ENCODE measurements at regions not wholly inside any gene's neighbourhood (a gene's known extent, or its start where the extent isn't known, plus 50 kb on each side); places are given as distances from the start of the nearest gene placed in this dataset.

DNA sequence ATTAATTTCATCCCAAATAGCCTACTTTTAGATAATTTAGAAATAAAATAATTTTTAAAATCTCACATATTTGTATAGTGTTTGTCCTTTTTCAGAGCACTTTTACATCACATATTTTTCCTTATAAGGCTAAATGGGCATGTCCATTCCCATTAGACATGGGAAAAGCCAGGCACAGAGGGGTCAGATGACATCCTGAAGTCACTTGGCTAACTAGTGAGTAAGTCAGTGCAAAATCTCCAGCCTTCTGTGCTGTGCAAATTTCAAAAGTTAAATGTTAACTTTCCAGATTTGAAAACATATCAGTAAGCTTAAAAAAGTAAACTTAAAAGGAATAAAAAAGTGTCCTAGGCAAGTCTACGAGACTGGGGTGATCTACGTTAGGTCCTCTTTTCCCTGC is 117.4 kb downstream of the EMP1 start:
- no peak overlapping the region for H3K27ac ChIP-seq
- H3K4me1 ChIP-seq = peaks cover 23% of the 10 kb centered on the region
- H3K9me3 ChIP-seq = peaks cover 27% of the 10 kb centered on the region
- H3K9ac ChIP-seq = no peak overlapping the region
- H3K36me3 ChIP-seq = no peaks in the 10 kb centered on the region
- no peak for TF ChIP-seq Cebpa-rat (IDR thresholded peaks at IDR 0.05)
- H3K27me3 ChIP-seq = no peaks in the 10 kb centered on the region
- no peak overlapping the region for H3K4me3 ChIP-seq
- no peak overlapping the region for H3K4me2 ChIP-seq
- no peaks in the 10 kb centered on the region for H4K20me1 ChIP-seq

- TF ChIP-seq Cebpa-rat (IDR thresholded peaks at IDR 0.05) = no peak
- Histone ChIP-seq H3K9ac (no peak overlapping the region), H3K4me2 (no peak overlapping the region), H3K27ac (no peak overlapping the region), H3K4me3 (no peak overlapping the region), H3K4me1 (peaks cover 46% of the 10 kb centered on the region), H4K20me1 (no peaks in the 10 kb centered on the region), H3K9me3 (peaks cover 9% of the 10 kb centered on the region), H3K36me3 (no peaks in the 10 kb centered on the region), H3K27me3 (no peaks in the 10 kb centered on the region)
These were observed 115.0 kb downstream of the EMP1 start for GRCh38 chr12:13311551-13311950.

DNA sequence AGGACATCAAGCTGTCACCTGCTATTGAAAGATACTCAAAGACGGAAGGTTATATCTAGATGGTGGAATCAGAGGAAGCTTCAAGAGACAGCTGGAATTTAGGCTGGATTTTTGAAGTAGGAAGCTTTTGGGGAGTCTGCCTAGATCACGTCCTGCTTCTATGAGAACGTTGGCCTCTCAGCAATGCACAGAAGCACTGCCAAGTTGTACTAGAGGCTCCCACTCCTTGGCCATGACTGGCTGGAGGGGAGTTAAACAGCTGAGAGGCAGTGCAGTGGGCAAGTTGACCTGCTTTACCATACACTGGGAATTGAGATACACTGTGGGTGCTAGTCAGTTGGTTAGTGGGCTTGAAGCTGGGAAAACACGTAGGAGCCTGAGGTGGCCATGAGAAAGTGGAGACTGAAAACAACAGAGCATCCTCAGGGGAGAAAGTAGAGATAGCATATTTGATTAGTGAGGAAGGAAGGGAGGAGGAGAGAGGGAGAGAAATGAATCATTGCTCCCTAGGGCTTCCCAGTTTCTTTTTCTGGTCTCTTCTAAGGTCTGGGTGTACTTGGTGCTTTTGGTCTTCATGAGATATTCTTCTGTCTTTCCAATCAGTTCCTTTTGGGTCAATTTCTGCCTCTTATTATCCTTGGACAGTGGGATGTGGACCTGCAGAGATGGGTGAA is 110.8 kb downstream of the EMP1 start:
- Histone ChIP-seq H4K20me1 (no peaks in the 10 kb centered on the region), H3K36me3 (no peaks in the 10 kb centered on the region), H3K27ac (peak overlapping the region; percentile 39; the same call in 1 of the 2 replicates), H3K9me3 (peaks cover 5% of the 10 kb centered on the region; the same call in 1 of the 2 replicates), H3K4me3 (no peak overlapping the region), H3K9ac (no peak overlapping the region), H3K27me3 (no peaks in the 10 kb centered on the region), H3K4me2 (peak overlapping the region; percentile 68), H3K4me1 (peaks cover 46% of the 10 kb centered on the region)
- TF ChIP-seq Cebpa-rat (IDR thresholded peaks at IDR 0.05) = no peak

- no peak for TF ChIP-seq Cebpa-rat (IDR thresholded peaks at IDR 0.05)
- H3K9me3 ChIP-seq = peaks cover 5% of the 10 kb centered on the region; the same call in 1 of the 2 replicates
These were observed 108.4 kb downstream of the EMP1 start for GRCh38 chr12:13304924-13305323.

DNA sequence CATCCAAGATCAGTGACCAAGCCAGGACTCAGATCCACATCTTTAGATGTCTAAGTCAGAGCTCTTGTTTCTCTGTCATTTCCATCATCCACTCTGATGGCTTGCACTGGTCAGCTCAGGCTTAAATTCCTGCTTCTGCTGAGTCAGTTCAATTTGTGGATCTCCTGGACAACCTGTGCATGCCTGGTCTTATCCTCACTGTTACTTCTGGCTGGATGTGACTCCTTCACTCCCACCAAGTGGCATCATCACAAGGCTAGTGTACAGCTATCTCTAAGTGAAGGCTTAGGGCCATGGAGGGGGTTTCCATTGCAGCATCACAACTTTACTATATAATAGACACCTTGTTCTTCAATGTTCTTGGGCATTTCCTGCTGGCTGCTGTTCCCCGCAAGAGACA is 102.9 kb downstream of the EMP1 start:
- H3K9ac ChIP-seq = no peak overlapping the region
- no peaks in the 10 kb centered on the region for H4K20me1 ChIP-seq
- H3K4me1 ChIP-seq = peaks cover 14% of the 10 kb centered on the region

More at GRCh38 chr12:13304924-13305323, 108.4 kb downstream of the EMP1 start:
- no peak overlapping the region for H3K27ac ChIP-seq
- no peak overlapping the region for H3K4me2 ChIP-seq
- H4K20me1 ChIP-seq = no peaks in the 10 kb centered on the region
- H3K4me3 ChIP-seq = no peak overlapping the region
- H3K9ac ChIP-seq = no peak overlapping the region
- no peaks in the 10 kb centered on the region for H3K27me3 ChIP-seq
- H3K4me1 ChIP-seq = peaks cover 33% of the 10 kb centered on the region
- no peaks in the 10 kb centered on the region for H3K36me3 ChIP-seq

DNA sequence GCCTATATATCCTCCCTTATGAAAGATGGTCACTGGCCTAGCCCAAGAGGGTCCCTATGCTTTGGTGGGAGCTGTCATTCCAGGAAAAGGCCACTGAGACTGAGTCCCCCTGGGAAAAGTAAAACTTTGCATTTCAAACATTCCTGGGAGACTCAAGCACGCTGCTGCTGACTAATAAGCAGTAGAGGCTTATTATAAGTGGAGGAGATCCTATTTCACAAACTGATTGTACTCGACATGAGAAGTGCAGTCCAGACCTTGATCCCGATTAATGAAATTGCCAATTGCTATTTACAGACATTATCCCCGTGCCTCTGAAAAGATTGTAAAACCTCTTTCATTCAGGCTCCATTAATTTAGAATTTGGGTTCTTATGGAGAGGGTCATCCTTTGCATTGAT is 96.6 kb downstream of the EMP1 start:
- no peak for TF ChIP-seq Cebpa-rat (IDR thresholded peaks at IDR 0.05)
- no peak overlapping the region for H3K27ac ChIP-seq

More for the DNA sequence above, 102.9 kb downstream of the EMP1 start:
- no peaks in the 10 kb centered on the region for H3K27me3 ChIP-seq
- no peaks in the 10 kb centered on the region for H3K9me3 ChIP-seq
- H3K27ac ChIP-seq = no peak overlapping the region
- no peak overlapping the region for H3K4me3 ChIP-seq
- no peak overlapping the region for H3K4me2 ChIP-seq
- no peaks in the 10 kb centered on the region for H3K36me3 ChIP-seq
- no peak for TF ChIP-seq Cebpa-rat (IDR thresholded peaks at IDR 0.05)

DNA sequence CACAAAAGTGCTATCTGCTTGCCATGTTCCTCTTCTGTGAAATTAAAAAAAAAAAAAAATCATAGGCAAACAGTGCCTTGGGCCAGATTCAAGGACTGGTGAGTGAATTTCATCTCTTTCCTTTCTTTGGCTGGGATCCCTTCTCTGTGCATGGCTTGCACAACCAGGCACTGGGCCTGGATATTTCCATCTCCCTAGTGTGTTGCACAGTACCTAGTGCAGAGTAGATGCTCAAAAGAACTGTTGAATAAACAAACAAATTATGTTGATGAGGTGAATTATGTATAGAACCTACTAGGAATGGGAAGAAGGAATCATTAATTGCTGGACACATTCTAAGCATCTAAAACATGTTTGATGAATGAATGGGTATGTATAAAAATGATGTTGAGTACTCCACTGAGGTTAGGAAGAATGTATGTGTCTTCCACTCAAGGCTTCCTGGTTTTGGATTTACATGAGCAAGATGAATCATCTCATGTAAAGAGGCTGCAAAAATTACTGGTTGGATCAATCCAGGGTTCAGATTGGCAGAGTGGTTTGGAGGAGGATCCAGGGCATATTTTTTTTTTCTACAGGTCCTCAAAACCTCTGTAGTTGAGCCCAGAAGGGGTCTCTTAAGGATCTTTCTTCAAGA is 93.2 kb downstream of the EMP1 start:
- Histone ChIP-seq H3K36me3 (no peaks in the 10 kb centered on the region), H3K27me3 (no peaks in the 10 kb centered on the region), H3K4me2 (no peak overlapping the region), H3K27ac (no peak overlapping the region), H4K20me1 (no peaks in the 10 kb centered on the region), H3K4me3 (no peak overlapping the region), H3K9me3 (peaks cover 8% of the 10 kb centered on the region), H3K4me1 (peaks cover 13% of the 10 kb centered on the region), H3K9ac (no peak overlapping the region)
- TF ChIP-seq Cebpa-rat (IDR thresholded peaks at IDR 0.05) = no peak

More for the DNA sequence above, 96.6 kb downstream of the EMP1 start:
- Histone ChIP-seq H3K36me3 (no peaks in the 10 kb centered on the region), H3K9me3 (no peaks in the 10 kb centered on the region), H3K9ac (no peak overlapping the region), H3K4me3 (no peak overlapping the region), H3K27me3 (no peaks in the 10 kb centered on the region), H3K4me2 (no peak overlapping the region), H3K4me1 (peaks cover 19% of the 10 kb centered on the region), H4K20me1 (no peaks in the 10 kb centered on the region)

- H3K4me2 ChIP-seq = no peak overlapping the region
- no peak overlapping the region for H3K9ac ChIP-seq
- no peak overlapping the region for H3K4me3 ChIP-seq
- TF ChIP-seq Cebpa-rat (IDR thresholded peaks at IDR 0.05) = no peak
- peaks cover 10% of the 10 kb centered on the region for H3K9me3 ChIP-seq
- peaks cover 19% of the 10 kb centered on the region for H3K4me1 ChIP-seq
- H3K36me3 ChIP-seq = no peaks in the 10 kb centered on the region
- H3K27ac ChIP-seq = no peak overlapping the region
- H3K27me3 ChIP-seq = no peaks in the 10 kb centered on the region
- no peaks in the 10 kb centered on the region for H4K20me1 ChIP-seq
These were observed 92.6 kb downstream of the EMP1 start for GRCh38 chr12:13288937-13289652.

- TF ChIP-seq Cebpa-rat (IDR thresholded peaks at IDR 0.05) = no peak
- Histone ChIP-seq H3K4me2 (no peak overlapping the region), H3K27ac (no peak overlapping the region), H3K36me3 (no peaks in the 10 kb centered on the region), H4K20me1 (no peaks in the 10 kb centered on the region), H3K9me3 (peaks cover 10% of the 10 kb centered on the region), H3K27me3 (no peaks in the 10 kb centered on the region), H3K4me3 (no peak overlapping the region), H3K4me1 (peaks cover 25% of the 10 kb centered on the region), H3K9ac (no peak overlapping the region)
These were observed 92.0 kb downstream of the EMP1 start for GRCh38 chr12:13288501-13288900.

DNA sequence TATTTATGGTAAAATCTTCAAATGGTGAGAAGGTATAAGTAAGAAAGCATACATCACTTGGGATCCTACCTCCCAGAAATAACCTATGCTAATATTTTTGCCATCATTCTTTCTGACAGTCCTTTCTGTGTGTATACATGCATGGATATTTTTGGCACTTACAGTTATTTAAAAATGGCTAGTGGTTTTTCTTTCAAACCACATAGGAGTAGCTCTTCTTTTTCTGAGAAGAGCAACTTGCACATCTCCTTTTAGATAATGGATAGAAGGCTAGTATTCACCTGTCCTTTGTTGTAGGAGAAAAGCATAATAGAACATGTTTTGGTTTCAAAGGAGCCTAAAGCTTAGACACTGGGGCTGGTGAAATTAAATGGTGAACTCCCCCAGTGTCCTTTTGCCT is 87.3 kb downstream of the EMP1 start:
- Histone ChIP-seq H3K4me2 (peak overlapping the region; percentile 73), H3K9ac (peak overlapping the region; percentile 9; the same call in 1 of the 2 replicates)

More for the DNA sequence above, 87.3 kb downstream of the EMP1 start:
- Histone ChIP-seq H4K20me1 (no peaks in the 10 kb centered on the region), H3K4me3 (peak overlapping the region; percentile 24; the same call in 1 of the 2 replicates), H3K27me3 (no peaks in the 10 kb centered on the region), H3K4me1 (peaks cover 45% of the 10 kb centered on the region), H3K9me3 (peaks cover 26% of the 10 kb centered on the region), H3K27ac (peak overlapping the region; percentile 68), H3K36me3 (no peaks in the 10 kb centered on the region)
- TF ChIP-seq Cebpa-rat (IDR thresholded peaks at IDR 0.05) = no peak
